Ovary (tissue), 7 donors: ENCODE measurements at regions not wholly inside any gene's neighbourhood (a gene's known extent, or its start where the extent isn't known, plus 50 kb on each side); places are given as distances from the start of the nearest gene placed in this dataset.

Experiments
- DNase-seq, 5 donors: peaks; one replicate each; pipeline ENCODE4 v3.0.0-alpha.2; 2019 to 2020
- H3K27ac ChIP-seq, 2 donors: fragments of 200-600 bp; one replicate each; pipeline versions ENCODE4 v1.5.1 to v1.8.0; 2019 to 2022
- H3K27me3 ChIP-seq: fragments of 200-600 bp; one replicate; pipeline ENCODE4 v1.8.0; 2022
- H3K36me3 ChIP-seq: fragments of 200-600 bp; sonication (generic); one replicate; pipeline ENCODE4 v1.5.1; 2019
- H3K4me1 ChIP-seq: one replicate; pipeline ENCODE4 v1.8.1; 2013; ENCODE audit warnings: mild to moderate bottlenecking, moderate library complexity; ENCODE audit not compliant: insufficient read depth
- H3K4me3 ChIP-seq: fragments of 200-600 bp; sonication (generic); one replicate; pipeline ENCODE4 v1.5.1; 2017
- H3K9me3 ChIP-seq, 2 donors: fragments of 200-600 bp in 1 of 2; sonication (generic) in 1 of 2; one replicate each; pipeline versions ENCODE4 v1.5.1 to v1.8.1; 2013 to 2019; ENCODE audit warnings: mild to moderate bottlenecking in 1 of 2, moderate library complexity in 1 of 2
- EP300 ChIP-seq: sonication (generic); formaldehyde crosslinking; IDR thresholded peaks from one replicate; pipeline ENCODE4 v1.6.1; 2017; ENCODE audit warnings: antibody characterized with exemption
- POLR2A ChIP-seq: fragments of 450-650 bp; IDR thresholded peaks from one replicate; pipeline ENCODE4 v1.6.1; 2017; ENCODE audit warnings: antibody characterized with exemption, mild to moderate bottlenecking, moderate library complexity
- WGBS, 3 donors: extraction: QIAGEN DNeasy Blood & Tissue Kit in 1 of 3; methylation state at CpG; one replicate each; pipeline versions ENCODE4 v1.1.5 to v1.1.7; 2013 to 2017; 5-methylcytosine and 5-hydroxymethylcytosine counted together
- intact Hi-C, 4 donors: fragments of 100-400 bp; cut with DNase I; formaldehyde crosslinking; loops; one replicate each; pipeline versions ENCODE4 v1.11.0 to v1.15.1; 2022 to 2023
- TF ChIP-seq, protein P1 (sequence below), 3 donors: fragments of 450-650 bp in 2 of 3; fragments of 200-600 bp in 1 of 3; IDR thresholded peaks; one replicate each; pipeline versions ENCODE4 v1.5.1 to v1.8.0; 2016 to 2022; ENCODE audit warnings: antibody characterized with exemption in 3 of 3, mild to moderate bottlenecking in 1 of 3
- donor health status: DM: no; HTN: no; CAD: no; lungs with moderate emphysema.
- donor health status: DM: no; HTN: no; CAD: no.
- donor health status: Bipolar disorder and iron deficiency.
- donor health status: DM: no; HTN: no; CAD: no.
- donor health status: DM: yes; HTN: yes; CAD: no.

- WGBS, 3 donors = 89 to 94% (median 91%) methylated on average over 1 of the region's 1 CpG
- DNase-seq = no peak
- no peaks in the 10 kb centered on the region for H3K9me3 ChIP-seq
- intact Hi-C loops = no loop called here
- H3K4me1 ChIP-seq = no peaks in the 10 kb centered on the region
- H3K36me3 ChIP-seq = no peaks in the 10 kb centered on the region
- TF ChIP-seq POLR2A (no peak), EP300 (no peak)
- TF ChIP-seq, protein P1, sequence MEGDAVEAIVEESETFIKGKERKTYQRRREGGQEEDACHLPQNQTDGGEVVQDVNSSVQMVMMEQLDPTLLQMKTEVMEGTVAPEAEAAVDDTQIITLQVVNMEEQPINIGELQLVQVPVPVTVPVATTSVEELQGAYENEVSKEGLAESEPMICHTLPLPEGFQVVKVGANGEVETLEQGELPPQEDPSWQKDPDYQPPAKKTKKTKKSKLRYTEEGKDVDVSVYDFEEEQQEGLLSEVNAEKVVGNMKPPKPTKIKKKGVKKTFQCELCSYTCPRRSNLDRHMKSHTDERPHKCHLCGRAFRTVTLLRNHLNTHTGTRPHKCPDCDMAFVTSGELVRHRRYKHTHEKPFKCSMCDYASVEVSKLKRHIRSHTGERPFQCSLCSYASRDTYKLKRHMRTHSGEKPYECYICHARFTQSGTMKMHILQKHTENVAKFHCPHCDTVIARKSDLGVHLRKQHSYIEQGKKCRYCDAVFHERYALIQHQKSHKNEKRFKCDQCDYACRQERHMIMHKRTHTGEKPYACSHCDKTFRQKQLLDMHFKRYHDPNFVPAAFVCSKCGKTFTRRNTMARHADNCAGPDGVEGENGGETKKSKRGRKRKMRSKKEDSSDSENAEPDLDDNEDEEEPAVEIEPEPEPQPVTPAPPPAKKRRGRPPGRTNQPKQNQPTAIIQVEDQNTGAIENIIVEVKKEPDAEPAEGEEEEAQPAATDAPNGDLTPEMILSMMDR (IDR thresholded peaks at IDR 0.05) = no peak
- no peaks in the 10 kb centered on the region for H3K27me3 ChIP-seq
- H3K27ac ChIP-seq = no peak overlapping the region
- H3K4me3 ChIP-seq = no peak overlapping the region
Observed at GRCh38 chr6:145313041-145313855, 422.1 kb downstream of the EPM2A start.

DNA sequence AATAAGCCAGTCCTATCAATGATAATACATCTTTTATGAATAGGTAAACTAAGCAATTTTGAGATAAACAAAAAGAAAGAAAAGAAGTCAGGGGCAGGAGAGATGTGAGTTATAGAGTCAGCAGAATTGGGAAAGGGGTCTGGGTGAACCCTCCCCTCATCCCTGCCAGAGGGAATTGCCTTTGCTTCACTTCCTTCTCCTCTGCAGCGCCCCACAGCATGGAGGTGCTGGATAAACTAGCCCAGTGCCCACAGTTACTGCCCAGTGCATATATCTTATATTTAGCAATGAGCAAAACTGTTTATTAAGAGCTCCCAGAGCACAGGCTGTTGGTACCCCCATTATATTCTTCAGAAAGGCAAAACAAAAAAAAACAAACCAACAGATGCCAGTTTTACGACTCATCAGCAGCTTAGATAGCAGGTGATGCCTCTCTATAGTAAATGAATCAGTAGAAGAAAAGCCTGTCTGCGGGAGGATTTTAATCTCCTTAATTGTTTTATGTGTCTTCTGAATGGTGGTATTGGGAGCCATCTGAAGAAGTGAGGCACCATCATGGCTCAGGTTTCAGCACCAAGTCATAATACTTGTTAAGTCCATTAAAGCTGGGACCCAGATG, 419.2 kb downstream of the EPM2A start:
- Histone ChIP-seq H3K27me3 (no peaks in the 10 kb centered on the region), H3K36me3 (no peaks in the 10 kb centered on the region), H3K27ac (no peak overlapping the region), H3K9me3 (no peaks in the 10 kb centered on the region), H3K4me1 (no peaks in the 10 kb centered on the region), H3K4me3 (no peak overlapping the region)
- TF ChIP-seq POLR2A (no peak), EP300 (no peak)
- TF ChIP-seq, protein P1 (IDR thresholded peaks at IDR 0.05) = no peak
- intact Hi-C loops = no loop called here
- no peak for DNase-seq
- WGBS, 3 donors = 80 to 88% (median 82%) methylated on average over 3 of the region's 3 CpGs

DNA sequence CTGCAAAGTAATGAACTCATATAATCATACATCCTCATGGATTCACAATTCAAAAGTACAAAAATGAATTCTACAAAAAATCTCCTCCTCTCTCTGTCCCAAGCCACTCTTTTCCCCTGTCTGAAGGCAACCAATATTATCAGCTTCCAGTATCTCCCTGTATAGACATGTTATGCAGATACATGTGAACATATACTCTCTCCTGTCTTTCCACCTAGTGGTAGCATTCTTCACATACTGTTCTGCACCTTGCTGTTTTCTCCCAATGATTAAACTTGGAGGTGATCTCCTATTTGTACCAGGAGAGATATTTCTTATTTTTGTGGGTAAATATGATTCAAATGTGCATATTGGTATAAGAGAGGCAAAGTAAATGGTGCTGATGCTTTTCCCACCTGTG, 416.4 kb downstream of the EPM2A start:
- TF ChIP-seq, protein P1 (IDR thresholded peaks at IDR 0.05) = no peak
- no peak for TF ChIP-seq EP300
- no peak for TF ChIP-seq POLR2A
- Histone ChIP-seq H3K4me3 (no peak overlapping the region), H3K36me3 (no peaks in the 10 kb centered on the region), H3K27ac (no peak overlapping the region), H3K9me3 (no peaks in the 10 kb centered on the region), H3K4me1 (no peaks in the 10 kb centered on the region), H3K27me3 (no peaks in the 10 kb centered on the region)
- no peak for DNase-seq
- intact Hi-C loops = no loop called here

DNA sequence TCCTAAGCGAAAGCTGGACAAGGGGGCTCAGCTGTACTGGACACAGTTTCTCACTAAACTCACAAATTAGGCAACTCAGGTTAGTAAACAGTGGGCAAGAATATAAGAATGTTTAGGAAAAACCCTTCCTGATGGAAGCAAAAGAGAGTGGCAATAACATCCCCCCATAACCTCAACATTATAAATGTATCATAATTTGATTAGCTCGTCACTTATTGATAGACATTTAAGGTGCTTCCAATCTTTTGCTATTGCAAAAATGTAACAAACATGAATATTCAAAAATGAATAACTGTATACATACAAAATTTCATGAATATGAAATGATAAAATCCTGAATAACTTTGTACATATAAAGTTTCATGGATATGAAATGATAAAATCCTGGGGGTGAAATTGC, 415.7 kb downstream of the EPM2A start:
- Histone ChIP-seq H3K4me1 (no peaks in the 10 kb centered on the region), H3K36me3 (no peaks in the 10 kb centered on the region), H3K4me3 (no peak overlapping the region), H3K27me3 (no peaks in the 10 kb centered on the region), H3K9me3 (no peaks in the 10 kb centered on the region), H3K27ac (no peak overlapping the region)
- 90 to 95% (median 91%) methylated on average over 2 of the region's 2 CpGs for WGBS, 3 donors
- no peak for DNase-seq
- intact Hi-C loops = no loop called here
- no peak for TF ChIP-seq POLR2A
- TF ChIP-seq EP300 = no peak
- TF ChIP-seq, protein P1 (IDR thresholded peaks at IDR 0.05) = no peak
